Ovary (tissue), 3 donors: ENCODE measurements at regions not wholly inside any gene's neighbourhood (a gene's known extent, or its start where the extent isn't known, plus 50 kb on each side); places are given as distances from the start of the nearest gene placed in this dataset.

Experiments
- POLR2A ChIP-seq: fragments of 450-650 bp; IDR thresholded peaks from one replicate; pipeline ENCODE4 v1.6.1; 2017; ENCODE audit warnings: antibody characterized with exemption, mild to moderate bottlenecking, moderate library complexity
- TF ChIP-seq, protein P1 (sequence below), 3 donors: fragments of 450-650 bp in 2 of 3; fragments of 200-600 bp in 1 of 3; IDR thresholded peaks; one replicate each; pipeline versions ENCODE4 v1.5.1 to v1.8.0; 2016 to 2022; ENCODE audit warnings: antibody characterized with exemption in 3 of 3, mild to moderate bottlenecking in 1 of 3
- donor health status: DM: no; HTN: no; CAD: no.

DNA sequence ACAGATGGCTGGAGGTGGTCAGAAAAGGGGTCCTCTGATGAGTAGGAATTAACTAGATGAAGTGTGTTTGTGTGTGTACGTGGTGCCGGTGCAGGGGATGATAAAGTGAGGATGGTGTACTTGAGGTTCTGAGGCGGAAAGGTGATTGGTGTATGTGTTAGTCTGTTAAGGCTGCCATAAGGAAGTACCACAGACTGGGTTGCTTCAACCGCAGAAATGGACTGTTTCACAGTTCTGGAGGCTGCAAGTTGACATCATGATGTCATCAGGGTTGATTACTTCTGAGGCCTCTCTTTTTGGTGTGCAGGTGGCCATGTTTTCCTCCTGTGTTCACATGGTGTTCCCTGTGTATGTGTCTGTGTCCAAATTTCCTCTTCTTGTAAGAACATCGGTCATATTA is 202.4 kb upstream of the RGMA start:
- TF ChIP-seq POLR2A, result no peak
- TF ChIP-seq, protein P1, sequence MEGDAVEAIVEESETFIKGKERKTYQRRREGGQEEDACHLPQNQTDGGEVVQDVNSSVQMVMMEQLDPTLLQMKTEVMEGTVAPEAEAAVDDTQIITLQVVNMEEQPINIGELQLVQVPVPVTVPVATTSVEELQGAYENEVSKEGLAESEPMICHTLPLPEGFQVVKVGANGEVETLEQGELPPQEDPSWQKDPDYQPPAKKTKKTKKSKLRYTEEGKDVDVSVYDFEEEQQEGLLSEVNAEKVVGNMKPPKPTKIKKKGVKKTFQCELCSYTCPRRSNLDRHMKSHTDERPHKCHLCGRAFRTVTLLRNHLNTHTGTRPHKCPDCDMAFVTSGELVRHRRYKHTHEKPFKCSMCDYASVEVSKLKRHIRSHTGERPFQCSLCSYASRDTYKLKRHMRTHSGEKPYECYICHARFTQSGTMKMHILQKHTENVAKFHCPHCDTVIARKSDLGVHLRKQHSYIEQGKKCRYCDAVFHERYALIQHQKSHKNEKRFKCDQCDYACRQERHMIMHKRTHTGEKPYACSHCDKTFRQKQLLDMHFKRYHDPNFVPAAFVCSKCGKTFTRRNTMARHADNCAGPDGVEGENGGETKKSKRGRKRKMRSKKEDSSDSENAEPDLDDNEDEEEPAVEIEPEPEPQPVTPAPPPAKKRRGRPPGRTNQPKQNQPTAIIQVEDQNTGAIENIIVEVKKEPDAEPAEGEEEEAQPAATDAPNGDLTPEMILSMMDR (IDR thresholded peaks at IDR 0.05), result no peak
